ENCODE measurements at regions not wholly inside any gene's neighbourhood (a gene's known extent, or its start where the extent isn't known, plus 50 kb on each side); places are given as distances from the start of the nearest gene placed in this dataset.

DNA sequence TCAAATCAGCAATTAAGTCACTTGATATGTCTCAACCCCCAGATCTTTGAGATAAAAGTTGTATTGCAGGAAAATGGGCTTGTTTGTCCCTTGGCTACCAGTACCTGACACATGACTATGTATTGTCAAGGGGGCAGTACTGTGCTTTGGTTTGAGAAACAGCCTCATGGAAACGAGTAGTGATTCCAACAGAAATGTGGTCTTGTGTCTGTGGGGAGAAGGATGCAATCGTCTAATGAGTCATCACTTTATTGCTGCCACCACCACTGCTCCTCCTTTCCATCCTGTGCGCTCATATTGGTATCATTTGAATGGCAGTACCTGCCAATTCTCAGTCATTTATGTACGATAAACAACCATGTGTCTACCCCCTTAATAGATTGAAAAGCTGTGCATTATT is 72.8 kb upstream of the ARHGAP5 start:
- no peak for DNase-seq (ENCODE audit: low spot score)

DNA sequence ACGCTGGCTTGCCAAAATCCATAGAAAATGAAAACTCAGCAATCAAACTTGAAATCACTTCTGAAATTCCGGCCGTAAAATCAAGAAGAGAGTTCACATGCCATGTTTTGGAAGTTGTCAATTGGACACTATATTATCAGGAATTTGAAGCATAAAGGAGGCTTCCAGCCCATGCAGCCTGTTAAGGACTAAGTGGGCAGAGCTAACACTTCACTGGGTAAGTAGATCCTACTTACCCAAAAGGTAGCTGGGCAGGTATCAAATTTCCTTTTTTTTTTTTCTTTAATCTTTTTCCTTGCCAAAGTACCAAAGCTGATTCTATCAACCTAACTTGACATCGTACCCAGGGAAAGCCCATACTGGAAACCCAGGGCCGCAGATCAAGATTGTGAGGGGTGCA is 71.5 kb upstream of the ARHGAP5 start:
- no peak for DNase-seq (ENCODE audit: low spot score)

DNA sequence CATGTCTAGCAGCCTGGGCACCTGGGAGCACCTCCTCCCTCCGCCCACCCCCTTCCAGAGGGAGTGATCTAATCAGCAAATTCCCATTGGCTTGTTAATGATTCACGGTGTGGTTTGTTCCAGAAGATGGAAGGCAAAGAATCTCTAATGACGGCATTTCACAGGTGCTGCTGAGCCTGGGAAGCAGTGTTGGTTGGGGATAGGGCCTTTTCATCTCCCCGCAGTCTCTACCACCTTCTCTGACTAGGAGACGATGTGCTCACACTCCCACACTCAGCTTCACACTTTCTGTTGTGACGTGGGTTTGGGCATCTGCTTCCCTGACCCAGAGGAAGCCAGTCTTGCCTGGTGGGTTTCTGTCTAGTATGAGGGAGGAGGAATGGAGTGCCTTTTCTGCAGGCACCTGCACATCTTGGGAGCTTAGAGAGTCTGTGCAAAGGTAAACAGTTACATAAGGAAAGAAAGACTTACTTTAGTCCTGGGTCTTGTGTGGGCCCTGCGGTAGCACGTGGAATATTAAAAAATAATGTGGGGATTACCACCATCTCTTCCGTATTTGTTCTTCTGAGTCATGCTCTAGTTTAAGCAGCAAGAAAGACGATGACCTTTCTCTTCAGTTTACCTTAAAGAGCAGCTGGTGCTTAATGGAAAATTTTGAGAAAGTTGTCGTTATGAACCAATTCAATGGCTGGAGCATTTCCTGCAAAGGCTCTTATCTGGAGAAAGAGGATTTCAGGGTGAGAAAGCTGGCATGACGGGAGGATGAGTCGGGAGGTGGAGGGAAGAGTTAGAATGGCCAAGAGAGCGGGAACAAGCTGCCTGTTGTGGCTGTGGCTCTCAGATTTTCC is 70.6 kb upstream of the ARHGAP5 start:
- no peak for DNase-seq (ENCODE audit: low spot score)

DNA sequence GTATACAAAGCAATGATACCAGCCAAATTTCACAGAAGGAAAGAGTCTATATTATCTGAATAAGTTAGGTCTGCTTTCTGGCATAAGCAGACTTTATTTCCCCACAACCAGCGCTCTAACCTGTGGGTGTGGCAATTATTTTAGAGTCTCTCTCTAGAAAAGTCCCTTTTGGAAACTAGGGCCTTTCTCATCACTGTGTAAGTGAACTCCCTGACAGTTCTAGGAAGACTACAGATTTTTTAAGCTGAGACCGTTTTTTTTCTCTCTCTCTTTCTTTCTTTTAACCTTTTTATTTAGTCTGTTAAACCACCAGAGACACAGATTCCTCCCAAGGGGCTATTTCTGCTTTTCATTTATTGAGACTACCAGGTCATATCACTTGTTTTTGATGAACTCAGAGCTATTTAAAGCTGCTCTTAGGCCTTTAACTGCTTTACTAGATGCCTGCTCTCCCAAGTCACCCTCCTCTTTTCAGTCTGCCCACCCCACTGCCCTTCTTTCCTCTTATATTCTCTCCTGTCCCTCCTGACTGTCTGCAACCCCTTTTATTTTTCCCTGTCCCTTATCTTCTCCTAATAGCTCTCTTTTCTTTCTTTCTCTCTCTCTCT is 69.2 kb upstream of the ARHGAP5 start:
- DNase-seq (ENCODE audit: low spot score): no peak

DNA sequence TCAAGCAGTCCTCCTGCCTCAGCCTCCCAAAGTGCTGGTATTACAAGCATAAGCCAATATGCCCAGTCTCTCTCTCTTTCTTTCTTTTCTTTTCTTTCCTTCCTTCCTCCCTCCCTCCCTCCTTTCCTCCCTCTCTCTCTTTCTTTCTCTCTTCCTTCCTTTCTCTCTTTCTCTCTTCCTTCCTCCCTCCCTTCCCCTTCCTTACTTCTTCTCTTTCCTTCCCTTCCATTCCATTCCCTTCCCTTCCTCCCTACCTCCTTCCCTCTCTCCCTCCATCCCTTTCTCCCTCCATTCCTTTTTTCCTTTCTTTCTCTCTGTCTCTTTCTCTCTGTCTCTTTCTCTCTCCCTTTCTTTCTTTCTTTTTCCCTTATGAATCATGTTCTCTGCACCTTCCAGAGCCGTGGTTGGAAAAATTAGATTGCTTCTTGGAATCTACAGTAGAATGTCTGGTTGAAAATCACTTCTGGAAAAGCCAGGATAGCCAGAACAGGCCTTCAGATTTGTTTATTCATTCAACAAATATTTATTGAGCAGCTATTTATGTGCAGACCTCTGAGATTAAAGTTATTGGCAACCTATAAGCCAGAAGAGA is 68.4 kb upstream of the ARHGAP5 start:
- DNase-seq (ENCODE audit: low spot score): no peak

DNA sequence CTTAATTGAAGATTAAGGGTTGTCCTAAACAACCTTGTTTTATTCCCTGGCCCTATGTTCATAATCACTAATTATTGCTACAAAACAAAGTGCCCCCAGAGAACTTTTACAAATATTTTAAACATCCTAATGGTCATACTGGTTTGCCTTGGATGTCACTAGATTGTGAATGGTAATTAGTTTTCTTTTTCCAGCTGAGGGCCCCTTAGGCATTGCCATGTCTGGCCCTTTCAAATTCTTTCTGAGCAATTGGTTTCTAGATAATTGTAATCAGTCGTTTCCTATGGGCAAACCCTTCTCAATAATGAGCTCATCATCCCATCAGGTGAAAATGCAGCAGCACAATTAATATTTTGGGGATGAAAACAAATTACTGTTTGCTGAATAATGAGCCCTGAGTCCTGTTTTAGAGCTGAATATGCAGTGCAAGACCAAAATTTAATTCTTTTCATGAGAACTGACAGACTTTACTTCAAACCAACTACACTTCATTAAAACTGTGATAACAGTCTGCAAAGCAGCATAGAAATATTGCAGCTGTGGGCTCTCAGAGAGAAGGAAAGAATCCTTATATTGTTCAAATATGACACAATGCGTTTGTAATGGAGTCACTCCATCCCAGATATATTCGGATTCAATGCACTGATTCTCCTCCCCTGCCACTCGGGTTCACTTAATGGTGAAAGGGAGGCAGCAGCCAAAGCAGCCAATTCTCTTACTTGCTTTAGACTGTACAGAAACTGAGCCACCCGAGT is 67.7 kb upstream of the ARHGAP5 start:
- DNase-seq (ENCODE audit: low spot score): no peak

DNA sequence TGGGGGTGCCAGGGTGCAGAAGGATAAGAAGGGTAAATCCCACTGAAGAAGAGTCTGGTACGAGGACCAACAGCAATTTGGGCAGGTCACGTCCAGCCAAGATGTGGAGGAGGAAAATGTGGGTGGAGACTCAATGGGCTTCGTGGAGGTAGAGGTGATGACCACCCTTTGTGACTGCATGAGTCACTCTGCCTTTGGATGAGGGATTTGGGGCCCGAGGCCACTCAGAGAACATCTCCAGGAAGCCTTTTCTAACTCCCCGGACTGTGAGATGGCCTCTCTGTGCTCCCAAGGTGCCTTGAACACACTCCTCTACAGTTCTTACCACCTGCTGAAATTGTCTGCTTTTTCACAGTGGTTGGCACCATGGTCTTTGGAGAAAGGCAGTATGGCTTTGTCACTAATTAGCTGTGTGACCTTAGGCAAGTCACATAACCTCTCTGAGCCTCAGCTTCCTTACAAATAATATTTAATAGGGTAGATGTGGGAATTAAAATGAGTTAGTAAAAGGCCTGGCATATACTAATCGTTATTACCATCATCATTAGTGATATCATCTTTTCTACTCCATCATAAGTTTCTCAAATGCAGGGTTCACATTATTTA is 67.0 kb upstream of the ARHGAP5 start:
- DNase-seq (ENCODE audit: low spot score): no peak

DNA sequence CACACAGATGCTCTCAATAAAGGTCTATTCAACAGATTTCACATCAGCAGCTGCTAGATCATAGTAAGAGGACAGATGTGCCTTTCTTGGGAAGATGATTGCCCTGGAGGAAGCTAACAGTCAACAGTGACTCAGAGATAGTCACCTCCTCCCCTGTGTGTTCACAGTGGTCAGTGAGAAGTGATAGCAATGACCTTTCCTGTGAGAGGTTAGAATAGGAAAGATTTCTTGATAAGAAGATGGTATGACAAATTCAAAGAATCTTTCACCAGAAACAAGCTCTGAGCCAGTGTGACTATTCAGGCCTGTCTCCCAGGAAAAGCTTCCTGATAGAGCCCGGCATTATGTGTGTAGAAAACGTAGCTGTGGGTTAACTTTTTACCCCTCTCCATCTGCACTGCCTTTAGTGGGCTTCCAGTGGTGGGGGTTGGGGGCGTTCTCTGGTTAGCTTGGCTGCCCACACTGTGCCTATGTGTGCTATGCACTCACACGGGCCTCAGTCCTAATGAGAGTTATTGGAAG is 66.4 kb upstream of the ARHGAP5 start:
- no peak for DNase-seq (ENCODE audit: low spot score)

DNA sequence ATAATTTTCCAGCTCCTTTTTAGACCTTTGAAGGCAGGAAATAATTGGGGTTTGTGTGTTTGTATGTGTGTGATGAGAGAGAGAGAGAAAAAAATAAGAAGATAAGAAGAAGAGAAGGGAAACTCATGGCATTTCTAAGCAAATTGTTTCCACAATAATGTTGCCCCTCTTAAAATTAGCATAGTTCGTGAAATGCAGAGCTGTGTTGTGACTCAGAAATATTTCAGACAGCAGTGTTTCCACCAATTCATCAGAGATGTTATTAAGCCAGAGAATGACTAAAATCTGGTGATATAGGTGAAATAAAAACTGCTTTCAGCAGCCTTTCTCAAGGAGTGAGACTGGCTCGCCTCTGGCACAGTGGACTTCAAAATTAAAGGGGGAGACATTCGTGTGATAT is 65.9 kb upstream of the ARHGAP5 start:
- DNase-seq (ENCODE audit: low spot score): no peak

DNA sequence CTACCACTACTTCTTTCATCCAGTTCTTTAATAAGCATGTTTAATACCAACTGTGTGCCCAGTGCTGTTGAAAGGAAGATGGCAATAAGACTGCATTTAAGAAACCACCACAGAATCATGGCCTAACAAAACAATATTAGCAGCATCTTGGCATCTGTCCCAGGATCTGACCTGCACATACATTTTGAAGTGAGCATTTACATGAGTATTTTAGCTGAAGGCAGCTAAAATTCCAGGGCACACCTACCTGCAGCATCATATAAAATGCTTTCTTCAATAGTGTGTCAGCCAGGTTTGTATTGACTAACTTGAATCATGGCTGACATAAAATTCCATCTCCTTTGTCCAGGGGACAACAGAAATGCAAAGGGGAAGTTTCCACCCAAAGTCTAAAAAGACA is 65.0 kb upstream of the ARHGAP5 start:
- DNase-seq (ENCODE audit: low spot score): no peak

DNA sequence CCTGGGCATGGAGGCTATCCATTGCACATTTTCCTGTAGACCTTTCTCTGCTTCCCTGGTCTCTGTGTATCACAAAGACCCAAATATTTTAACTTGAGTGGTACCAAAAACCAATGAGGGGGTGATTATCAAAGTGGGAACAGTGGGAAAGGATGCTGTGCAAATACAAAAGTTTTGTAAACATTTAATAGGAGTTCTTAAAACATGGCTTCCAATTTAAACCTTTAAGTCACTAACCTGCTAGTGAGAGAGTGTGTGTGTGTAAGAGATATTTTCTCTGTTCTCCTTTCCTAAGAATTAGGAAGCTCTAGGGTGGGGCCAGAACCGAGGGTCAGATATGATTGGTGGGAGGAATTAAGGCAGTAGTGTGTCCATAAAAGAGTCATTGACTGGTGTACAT is 64.5 kb upstream of the ARHGAP5 start:
- no peak for DNase-seq (ENCODE audit: low spot score)

DNA sequence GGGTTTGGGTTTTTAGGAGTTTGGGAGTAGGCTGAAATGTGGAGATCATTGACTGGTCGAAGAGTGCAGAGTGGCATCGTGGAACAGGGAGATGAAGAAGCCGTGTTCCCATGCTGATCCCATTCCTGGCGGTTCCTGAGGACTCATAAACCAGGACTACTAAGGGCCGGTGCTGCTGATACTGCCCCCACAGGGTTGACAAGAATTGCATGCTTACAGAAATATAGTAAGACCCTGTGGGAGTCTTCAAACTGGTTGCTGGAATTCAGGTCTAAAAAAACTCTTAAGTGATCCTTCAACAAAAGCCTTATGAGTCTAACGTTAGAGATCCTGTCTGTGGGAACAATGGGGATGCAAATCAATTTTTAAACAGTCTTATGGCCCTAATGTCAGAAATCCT is 64.0 kb upstream of the ARHGAP5 start:
- no peak for DNase-seq (ENCODE audit: low spot score)

DNA sequence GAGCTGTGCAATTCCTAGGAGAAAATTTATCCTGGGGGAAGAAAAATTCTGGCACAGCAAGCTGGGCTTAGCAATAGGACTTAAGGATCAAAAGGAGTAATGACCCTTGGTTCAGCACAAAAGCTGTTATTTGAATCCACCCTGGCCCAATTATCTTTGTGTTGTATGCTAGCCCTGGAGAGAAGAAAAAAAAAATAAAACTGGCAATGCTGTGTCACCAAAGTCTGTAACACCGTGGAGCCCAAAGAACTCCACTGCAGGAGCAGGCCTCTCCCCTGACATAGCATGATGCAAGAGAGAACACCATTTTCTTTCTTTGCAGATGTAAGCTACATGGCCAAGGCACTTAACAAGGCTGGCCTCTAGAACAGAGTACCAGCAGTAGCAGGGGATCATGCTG is 63.0 kb upstream of the ARHGAP5 start:
- DNase-seq (ENCODE audit: low spot score): no peak

DNA sequence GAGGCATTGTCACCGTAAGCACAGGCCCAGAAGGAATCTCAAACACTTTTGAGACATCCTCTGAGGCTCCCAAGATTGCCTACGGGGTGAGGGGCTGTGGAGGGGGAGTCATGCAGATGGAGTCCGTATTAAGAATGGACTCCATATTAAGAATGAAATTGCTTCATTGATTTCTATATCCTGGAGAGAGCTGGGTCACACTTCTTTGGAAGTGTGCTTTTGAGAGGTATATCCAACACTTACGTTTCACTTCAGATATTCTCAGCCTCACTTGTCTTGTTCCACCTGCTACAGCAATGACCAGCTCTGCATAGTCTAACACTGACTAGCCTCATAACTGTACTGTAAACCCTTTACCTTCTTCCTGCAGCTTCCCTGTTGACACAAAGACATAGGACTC is 62.6 kb upstream of the ARHGAP5 start:
- DNase-seq (ENCODE audit: low spot score): no peak

DNA sequence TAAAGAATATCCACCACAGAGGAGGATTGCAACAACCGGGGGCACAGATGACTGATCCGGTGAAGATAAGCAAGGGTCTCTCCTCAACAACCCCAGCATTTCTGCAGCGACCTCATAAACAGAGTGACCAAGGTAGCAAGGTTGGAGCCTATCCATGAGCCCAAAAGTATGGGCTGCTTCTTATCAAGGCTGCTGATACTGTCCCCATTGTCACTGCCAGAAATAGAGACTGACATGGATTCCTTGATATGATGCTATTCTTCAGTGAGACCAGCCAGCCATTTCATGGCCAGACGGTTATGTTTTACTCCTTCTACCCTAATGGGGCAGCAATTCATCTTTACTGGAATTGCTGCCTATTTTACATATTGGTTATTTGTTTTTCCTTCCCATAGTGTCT is 61.9 kb upstream of the ARHGAP5 start:
- DNase-seq (ENCODE audit: low spot score): no peak

DNA sequence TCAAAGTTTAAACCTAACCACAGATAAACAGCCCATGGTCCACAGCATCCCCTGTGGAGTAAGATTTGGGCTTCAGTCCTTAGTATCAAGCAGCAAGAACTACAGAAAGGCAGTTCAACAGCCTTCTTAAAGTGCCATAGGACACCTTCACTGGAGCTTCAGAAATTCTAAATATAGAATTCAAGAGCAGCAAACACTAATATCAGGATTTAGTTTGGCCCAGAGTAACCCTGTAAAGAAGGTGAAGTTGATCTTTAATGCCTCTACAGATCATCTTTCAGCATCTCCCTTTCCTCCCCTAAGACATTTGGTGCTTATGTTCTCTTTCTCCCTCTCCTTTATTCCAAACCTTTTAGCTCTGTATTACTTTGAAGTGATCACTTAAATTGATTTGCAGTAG is 59.5 kb upstream of the ARHGAP5 start:
- no peak for DNase-seq (ENCODE audit: low spot score)

DNA sequence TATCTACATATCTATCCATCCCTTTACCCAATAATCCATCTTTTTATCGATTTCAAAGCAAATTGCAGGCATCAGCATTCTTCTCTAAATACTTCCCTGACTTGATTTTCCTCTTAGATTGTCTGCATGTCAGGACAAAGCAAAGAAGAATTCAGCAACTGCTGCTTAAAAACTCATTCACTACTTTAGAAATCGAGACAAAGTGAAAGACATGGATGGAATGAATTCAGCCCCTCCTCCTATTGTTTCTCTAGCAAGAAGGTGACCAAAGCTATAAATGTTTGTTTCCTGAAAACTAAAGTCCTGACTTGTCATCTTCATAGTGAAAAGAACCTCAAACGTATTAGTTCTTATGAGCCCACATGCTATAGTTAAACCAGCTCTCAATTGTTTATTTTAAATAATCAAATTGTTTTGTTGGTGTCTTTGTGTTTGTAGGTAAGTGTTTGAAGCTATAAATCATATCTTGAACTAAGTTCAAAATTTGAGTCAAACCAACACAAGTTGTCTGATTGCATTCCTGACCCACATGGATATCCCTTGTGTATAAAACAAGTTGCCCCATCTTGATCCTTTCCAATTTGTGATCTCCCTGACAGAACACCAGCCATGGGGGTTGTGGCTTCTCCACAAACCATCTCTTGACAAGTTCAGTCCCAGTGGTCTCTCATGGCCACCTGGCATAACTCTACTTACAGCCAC is 58.6 kb upstream of the ARHGAP5 start:
- no peak for DNase-seq (ENCODE audit: low spot score)

DNA sequence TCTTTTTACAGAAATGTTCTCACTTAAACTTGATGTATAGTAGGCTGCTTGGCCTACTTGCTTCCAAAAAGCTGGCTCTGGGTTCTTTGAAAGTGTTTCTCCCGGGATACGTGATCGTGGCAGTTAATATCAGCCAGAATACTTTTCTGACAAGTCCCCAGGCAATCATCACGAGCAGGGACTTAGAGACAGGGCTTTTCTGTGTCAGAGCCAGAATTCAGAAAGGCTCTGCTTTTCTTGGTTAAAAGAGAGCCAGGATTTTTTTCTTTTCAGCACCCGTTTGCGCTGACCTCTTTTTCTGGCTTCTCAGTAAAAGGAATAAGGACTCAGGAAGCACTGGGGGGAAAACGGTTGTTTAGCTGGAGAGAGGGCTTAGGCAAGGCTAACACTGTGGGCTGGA is 57.8 kb upstream of the ARHGAP5 start:
- no peak for DNase-seq (ENCODE audit: low spot score)

DNA sequence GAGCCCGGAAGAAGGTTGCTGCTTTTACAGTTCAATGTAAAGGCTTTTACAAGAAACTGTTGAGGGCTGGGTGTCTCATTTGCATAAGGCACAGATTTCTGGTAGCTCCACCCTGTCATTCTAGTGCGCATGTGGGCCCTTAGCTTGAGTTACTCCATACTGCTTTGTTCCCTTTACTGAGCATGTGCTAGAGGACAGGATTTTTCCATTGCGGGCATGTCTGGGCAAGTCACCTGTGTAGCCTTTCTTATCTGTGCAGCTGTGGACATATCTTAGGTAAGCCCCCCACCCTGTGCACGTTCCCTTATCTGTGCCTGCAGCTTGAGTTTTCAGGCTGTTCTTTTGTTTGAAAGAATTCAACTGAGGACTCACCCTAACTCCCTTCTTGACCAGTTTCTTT is 56.2 kb upstream of the ARHGAP5 start:
- DNase-seq (ENCODE audit: low spot score): no peak

DNA sequence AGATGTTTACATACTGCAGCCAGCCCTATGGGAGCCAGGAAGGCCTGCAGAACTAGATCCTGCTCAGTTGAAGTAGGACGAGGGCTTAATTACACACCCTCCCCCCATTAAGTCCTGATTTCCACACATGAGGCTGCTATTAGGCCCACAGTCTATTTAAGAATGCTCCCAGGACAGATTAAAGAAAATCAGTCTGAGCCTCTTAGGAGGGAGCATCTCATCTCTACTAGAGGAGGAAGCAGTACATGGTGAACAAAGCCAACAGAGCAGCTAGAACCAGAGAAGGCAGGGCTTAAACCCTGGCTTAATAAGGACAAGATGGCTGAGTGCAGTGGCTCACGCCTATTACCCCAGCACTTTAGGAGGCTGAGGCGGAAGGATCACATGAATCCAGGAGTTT is 55.8 kb upstream of the ARHGAP5 start:
- DNase-seq (ENCODE audit: low spot score): no peak

DNA sequence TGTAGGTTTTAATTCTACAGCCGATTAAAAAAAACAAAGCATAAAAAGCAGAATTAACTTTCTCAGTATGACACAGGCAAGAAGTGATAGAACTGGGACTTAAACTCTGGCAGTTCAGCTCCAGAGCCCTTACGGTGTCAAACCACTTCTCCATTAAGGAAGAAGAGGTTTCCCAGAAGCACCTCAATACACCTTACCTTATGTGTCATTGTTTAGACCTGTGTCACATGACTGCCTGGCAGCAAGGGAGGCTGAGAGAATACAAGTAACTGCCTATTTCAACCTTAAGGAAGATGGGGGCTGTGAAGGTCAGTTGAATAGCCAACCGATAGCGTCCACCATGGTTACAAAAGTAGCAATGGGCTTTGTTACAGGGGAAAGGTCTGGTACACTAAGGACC is 54.6 kb upstream of the ARHGAP5 start:
- DNase-seq (ENCODE audit: low spot score): no peak
